HL-60 (cell line): ENCODE measurements at regions not wholly inside any gene's neighbourhood (a gene's known extent, or its start where the extent isn't known, plus 50 kb on each side); places are given as distances from the start of the nearest gene placed in this dataset.

Experiments
- CTCF ChIP-seq: IDR thresholded peaks from one replicate; pipeline ENCODE4 v1.5.1; 2011; ENCODE audit warnings: low read length, control low read depth, inconsistent platforms; ENCODE audit not compliant: insufficient read depth
- REST ChIP-seq: IDR thresholded peaks from 2 replicates; pipeline ENCODE4 v1.6.1; 2012; ENCODE audit warnings: low read depth; ENCODE audit not compliant: insufficient replicate concordance

GRCh38 chr16:25317732-25318316, 60.2 kb upstream of the ZKSCAN2 start:
- TF ChIP-seq CTCF (no peak), REST (no peak)
